ENCODE measurements at regions not wholly inside any gene's neighbourhood (a gene's known extent, or its start where the extent isn't known, plus 50 kb on each side); places are given as distances from the start of the nearest gene placed in this dataset.
"Not testable (repeated sequence)": the region's sequence is repeated elsewhere in the genome, so short reads cannot be mapped to it uniquely, and the experiment has no call there.

DNA sequence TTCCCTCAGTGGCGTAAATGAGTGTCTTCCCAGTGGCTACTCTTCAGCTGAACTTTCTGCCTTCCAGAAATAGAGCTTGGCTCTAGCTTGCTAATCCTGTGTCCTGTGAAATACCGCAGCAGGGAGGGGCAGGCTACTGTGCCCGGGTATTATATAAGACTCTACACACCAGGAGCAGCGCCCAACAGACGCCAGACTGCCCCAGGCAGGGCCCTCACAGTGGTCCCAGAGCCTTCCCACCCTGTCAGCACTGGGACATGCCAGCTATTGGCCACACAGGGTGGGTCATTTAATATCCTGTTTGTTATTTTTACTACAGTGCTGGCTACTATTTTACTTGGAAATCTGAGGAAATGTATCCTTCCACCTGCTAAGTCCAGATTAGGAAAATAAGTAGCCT lies 121.0 kb downstream of the FEM1C start:
- no peak overlapping the region for H3K9ac ChIP-seq (ENCODE audit: low read depth, low read length)
- WGBS = 89% methylated on average over 5 of the region's 5 CpGs
- no peak overlapping the region for H3K27ac ChIP-seq (ENCODE audit: low read depth, low read length)
- no peaks in the 10 kb centered on the region for H3K9me3 ChIP-seq (ENCODE audit: insufficient read depth, low read depth, low read length)
- H3K27me3 ChIP-seq (ENCODE audit: insufficient read depth, low read length) = no peaks in the 10 kb centered on the region
- H3K4me3 ChIP-seq (ENCODE audit: low read length) = no peak overlapping the region
- H3K4me1 ChIP-seq (ENCODE audit: insufficient read depth, low read length) = peaks cover 28% of the 10 kb centered on the region
- H3K36me3 ChIP-seq (ENCODE audit: insufficient read depth, low read length) = no peaks in the 10 kb centered on the region

DNA sequence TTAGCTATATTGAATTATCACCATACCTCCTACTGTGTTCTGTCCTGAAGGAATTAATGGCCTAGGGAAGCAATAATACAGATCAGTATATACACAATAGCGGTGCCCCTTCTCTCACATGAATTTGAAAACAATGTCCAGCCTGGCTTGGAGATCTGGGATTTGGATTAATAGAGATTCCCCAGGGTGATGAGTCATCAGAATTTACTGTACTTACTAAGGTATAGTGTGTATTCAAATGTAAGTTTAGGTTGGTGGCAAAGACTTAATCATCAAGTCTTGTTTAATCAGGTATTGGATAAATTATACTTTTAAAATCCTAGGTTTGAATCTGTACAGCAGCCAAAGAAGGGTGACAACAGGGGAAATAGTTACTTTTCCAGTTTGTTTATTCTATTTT lies 121.5 kb downstream of the FEM1C start:
- H3K4me3 ChIP-seq (ENCODE audit: low read length) = no peak overlapping the region
- WGBS = 100% methylated on average over 1 of the region's 1 CpG
- no peaks in the 10 kb centered on the region for H3K36me3 ChIP-seq (ENCODE audit: insufficient read depth, low read length)

DNA sequence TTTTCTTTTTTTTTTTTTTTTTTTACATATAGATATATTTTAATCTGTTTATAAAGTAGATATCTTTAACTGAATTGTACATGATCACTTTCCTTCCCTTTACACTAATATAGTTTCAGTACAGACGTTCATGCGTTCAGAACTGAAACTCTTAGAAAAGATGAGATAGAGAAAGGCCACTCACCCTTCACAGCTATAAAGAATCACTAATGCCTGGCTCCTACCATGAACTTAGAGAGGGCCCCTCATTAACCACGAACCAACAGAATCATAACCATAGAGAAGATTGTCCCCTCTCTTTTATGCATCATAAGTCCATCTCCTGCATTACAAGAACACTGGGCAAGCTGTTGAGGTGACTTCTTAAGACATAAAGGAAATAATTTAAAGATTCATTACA lies 123.8 kb downstream of the FEM1C start:
- not testable (repeated sequence) for H3K36me3 ChIP-seq (ENCODE audit: insufficient read depth, low read length); H3K9ac ChIP-seq (ENCODE audit: low read depth, low read length); H3K27me3 ChIP-seq (ENCODE audit: insufficient read depth, low read length); H3K27ac ChIP-seq (ENCODE audit: low read depth, low read length); H3K4me1 ChIP-seq (ENCODE audit: insufficient read depth, low read length); H3K9me3 ChIP-seq (ENCODE audit: insufficient read depth, low read depth, low read length); H3K4me3 ChIP-seq (ENCODE audit: low read length)
- WGBS = no CpG with 5 or more reads among the region's 3 CpGs

More for the DNA sequence above, 121.5 kb downstream of the FEM1C start:
- no peak overlapping the region for H3K9ac ChIP-seq (ENCODE audit: low read depth, low read length)
- no peak overlapping the region for H3K27ac ChIP-seq (ENCODE audit: low read depth, low read length)
- peaks cover 23% of the 10 kb centered on the region for H3K4me1 ChIP-seq (ENCODE audit: insufficient read depth, low read length)
- H3K9me3 ChIP-seq (ENCODE audit: insufficient read depth, low read depth, low read length) = no peaks in the 10 kb centered on the region
- H3K27me3 ChIP-seq (ENCODE audit: insufficient read depth, low read length) = no peaks in the 10 kb centered on the region

DNA sequence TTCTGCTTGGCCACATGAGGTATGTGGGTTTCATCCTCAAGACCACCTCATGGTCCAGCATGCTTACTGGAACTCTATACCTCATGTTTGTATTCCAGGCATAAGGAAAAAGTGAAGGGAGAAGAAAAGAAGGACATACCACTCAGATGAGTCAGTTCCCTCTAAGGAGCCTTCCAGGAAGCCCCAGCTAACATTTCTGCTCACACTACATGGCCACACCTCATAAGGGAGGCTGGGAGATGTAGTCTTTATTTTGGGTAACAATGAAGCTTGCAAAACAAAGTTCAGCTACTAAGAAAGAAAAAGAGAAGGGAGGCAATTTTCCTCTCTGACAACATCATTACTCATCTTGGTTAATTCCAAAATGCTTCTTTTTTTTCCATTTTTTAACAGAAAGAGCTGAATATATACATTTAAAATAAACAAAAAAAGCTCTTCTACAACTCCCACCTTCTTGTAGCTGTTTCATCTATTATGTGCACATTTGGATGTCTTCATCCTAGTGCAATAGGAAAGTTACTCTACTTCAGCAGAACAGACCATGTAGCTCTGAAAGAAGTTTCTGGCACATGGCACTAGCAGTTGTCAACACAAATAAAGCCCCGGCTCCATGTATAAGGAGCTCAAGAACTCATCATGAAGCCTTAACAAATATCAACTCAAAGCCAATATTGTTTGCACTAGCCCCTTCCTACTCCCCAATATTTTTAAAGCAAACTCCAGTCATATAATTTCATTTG lies 123.6 kb upstream of the CCDC112 start:
- H3K27me3 ChIP-seq (ENCODE audit: insufficient read depth, low read length) = no peaks in the 10 kb centered on the region
- no peak overlapping the region for H3K27ac ChIP-seq (ENCODE audit: low read depth, low read length)
- peaks cover 12% of the 10 kb centered on the region for H3K4me1 ChIP-seq (ENCODE audit: insufficient read depth, low read length)
- H3K9ac ChIP-seq (ENCODE audit: low read depth, low read length) = no peak overlapping the region
- no peaks in the 10 kb centered on the region for H3K36me3 ChIP-seq (ENCODE audit: insufficient read depth, low read length)
- no peaks in the 10 kb centered on the region for H3K9me3 ChIP-seq (ENCODE audit: insufficient read depth, low read depth, low read length)
- WGBS = 97% methylated on average over 1 of the region's 1 CpG
- no peak overlapping the region for H3K4me3 ChIP-seq (ENCODE audit: low read length)

DNA sequence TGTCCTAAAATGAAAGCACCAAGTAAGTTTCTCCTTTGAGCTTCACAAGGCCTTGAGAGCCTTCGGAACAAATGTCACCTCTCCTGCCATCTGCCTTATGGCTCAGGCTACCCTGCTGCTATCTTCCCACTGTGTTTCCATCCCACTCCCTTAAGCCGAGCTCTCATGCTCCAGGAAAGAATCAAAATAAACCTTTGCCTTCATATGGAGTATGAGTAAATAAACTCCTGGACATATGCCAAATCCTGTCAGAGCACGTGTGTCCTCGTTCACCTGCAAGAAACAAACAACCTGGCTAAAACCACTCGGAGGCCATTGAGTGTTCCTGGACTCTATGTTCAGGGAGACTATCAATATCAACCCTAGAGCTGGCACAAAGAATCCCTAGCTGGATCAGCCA lies 122.3 kb upstream of the CCDC112 start:
- 97% methylated on average over 5 of the region's 5 CpGs for WGBS
- Histone ChIP-seq H3K9me3 (ENCODE audit: insufficient read depth, low read depth, low read length) (no peaks in the 10 kb centered on the region), H3K36me3 (ENCODE audit: insufficient read depth, low read length) (no peaks in the 10 kb centered on the region), H3K9ac (ENCODE audit: low read depth, low read length) (no peak overlapping the region), H3K27me3 (ENCODE audit: insufficient read depth, low read length) (no peaks in the 10 kb centered on the region), H3K27ac (ENCODE audit: low read depth, low read length) (no peak overlapping the region), H3K4me1 (ENCODE audit: insufficient read depth, low read length) (peaks cover 15% of the 10 kb centered on the region), H3K4me3 (ENCODE audit: low read length) (no peak overlapping the region)

DNA sequence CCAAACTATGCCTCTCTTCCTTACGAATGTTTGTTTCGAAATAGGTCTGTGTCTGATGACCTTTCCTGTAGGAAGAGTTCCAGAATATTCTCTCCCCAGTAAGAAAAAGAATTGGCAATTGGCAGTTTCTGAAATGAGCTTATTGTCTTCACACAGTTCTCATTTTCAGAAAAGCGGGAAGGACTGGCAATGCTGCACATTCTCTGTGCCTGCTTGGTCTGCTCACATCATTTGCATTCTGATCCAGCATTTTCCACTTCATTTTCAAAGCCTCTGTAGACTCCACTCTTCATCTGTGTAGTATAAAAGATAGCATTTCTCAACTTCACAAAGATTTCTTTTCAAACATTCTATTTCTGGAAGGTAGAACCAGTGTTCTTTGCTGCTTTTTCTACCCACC lies 120.6 kb upstream of the CCDC112 start:
- no peaks in the 10 kb centered on the region for H3K27me3 ChIP-seq (ENCODE audit: insufficient read depth, low read length)
- WGBS = 93% methylated on average over 2 of the region's 3 CpGs
- H3K36me3 ChIP-seq (ENCODE audit: insufficient read depth, low read length) = no peaks in the 10 kb centered on the region
- peaks cover 15% of the 10 kb centered on the region for H3K4me1 ChIP-seq (ENCODE audit: insufficient read depth, low read length)
- H3K4me3 ChIP-seq (ENCODE audit: low read length) = no peak overlapping the region
- H3K9me3 ChIP-seq (ENCODE audit: insufficient read depth, low read depth, low read length) = no peaks in the 10 kb centered on the region
- no peak overlapping the region for H3K9ac ChIP-seq (ENCODE audit: low read depth, low read length)
- H3K27ac ChIP-seq (ENCODE audit: low read depth, low read length) = no peak overlapping the region

DNA sequence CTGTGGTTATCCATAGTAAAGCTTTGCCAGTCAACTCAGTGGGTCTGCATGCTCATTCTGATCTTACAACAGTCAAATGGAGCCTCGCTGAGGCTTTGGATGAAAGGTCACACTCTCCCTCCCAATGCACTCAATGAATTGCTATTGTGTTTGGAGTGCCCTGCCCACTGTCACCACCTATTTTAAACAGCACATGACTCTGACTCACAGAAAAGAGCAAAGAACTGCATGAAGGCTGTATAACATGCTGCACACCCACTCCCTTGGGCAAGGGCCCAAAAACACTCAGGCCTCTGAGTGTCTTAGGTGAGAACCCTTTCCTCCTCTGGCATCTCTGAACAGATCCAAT lies 118.7 kb upstream of the CCDC112 start:
- WGBS = 78% methylated on average over 1 of the region's 1 CpG
- H3K4me3 ChIP-seq (ENCODE audit: low read length) = no peak overlapping the region
- H3K36me3 ChIP-seq (ENCODE audit: insufficient read depth, low read length) = no peaks in the 10 kb centered on the region
- no peak overlapping the region for H3K27ac ChIP-seq (ENCODE audit: low read depth, low read length)
- H3K9ac ChIP-seq (ENCODE audit: low read depth, low read length) = no peak overlapping the region
- H3K4me1 ChIP-seq (ENCODE audit: insufficient read depth, low read length) = peaks cover 14% of the 10 kb centered on the region
- no peaks in the 10 kb centered on the region for H3K27me3 ChIP-seq (ENCODE audit: insufficient read depth, low read length)
- H3K9me3 ChIP-seq (ENCODE audit: insufficient read depth, low read depth, low read length) = no peaks in the 10 kb centered on the region

DNA sequence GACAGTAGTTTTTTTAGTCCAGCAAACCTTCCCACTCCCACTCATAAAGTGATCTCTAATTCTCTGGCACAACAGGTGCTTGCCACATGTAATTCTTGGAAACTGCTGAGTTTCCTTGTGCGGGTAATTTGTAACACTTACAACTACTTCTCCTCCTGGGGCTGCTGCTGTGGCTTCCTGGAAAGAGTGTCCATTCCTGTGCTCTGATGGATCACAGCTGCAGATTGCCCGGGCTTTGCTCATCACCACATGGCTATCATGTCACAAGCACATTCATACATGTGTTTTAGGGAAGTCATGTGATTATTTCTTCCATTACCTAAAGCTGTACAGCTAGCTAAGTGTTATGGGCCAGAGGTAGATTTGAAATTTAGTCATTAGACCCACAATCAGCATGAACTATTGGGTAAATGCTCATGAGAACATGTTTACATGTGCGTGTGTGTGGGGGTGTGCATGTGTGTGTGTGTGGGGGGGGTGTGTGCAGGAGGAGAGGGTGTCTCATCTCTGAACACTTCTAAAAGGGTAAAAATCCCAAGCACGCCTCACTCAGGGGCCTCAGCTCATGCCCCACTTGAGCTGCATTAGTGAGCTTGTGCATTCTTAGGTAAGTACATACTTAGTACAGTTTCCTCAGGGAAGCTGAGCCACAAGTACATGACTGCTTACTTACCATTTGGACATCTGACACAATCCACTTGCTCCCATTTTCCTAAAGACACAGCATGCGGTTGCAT lies 118.1 kb upstream of the CCDC112 start:
- Histone ChIP-seq H3K9me3 (ENCODE audit: insufficient read depth, low read depth, low read length) (no peaks in the 10 kb centered on the region), H3K27me3 (ENCODE audit: insufficient read depth, low read length) (no peaks in the 10 kb centered on the region), H3K27ac (ENCODE audit: low read depth, low read length) (no peak overlapping the region), H3K36me3 (ENCODE audit: insufficient read depth, low read length) (no peaks in the 10 kb centered on the region), H3K4me1 (ENCODE audit: insufficient read depth, low read length) (peaks cover 10% of the 10 kb centered on the region), H3K4me3 (ENCODE audit: low read length) (no peak overlapping the region), H3K9ac (ENCODE audit: low read depth, low read length) (no peak overlapping the region)
- 96% methylated on average over 5 of the region's 5 CpGs for WGBS

DNA sequence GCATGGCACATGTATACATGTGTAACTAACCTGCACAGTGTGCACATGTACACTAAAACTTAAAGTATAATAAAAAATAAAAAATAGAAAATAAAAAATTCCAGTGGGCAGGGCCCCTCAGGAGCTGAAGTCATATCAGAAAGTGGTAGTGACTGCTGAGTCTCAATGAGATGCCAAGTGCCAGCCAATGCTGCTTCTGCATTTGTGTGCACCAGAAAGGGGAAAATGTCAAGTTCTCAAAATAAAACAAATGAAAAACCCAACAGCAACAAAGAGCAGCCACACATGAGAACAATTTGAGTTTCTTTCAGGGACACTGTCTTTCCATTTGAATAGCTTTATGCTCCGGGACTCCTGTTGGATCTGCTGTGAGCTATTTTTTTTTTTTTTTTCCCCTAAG lies 117.2 kb upstream of the CCDC112 start:
- Histone ChIP-seq H3K36me3 (ENCODE audit: insufficient read depth, low read length) (no peaks in the 10 kb centered on the region), H3K9ac (ENCODE audit: low read depth, low read length) (no peak overlapping the region), H3K4me1 (ENCODE audit: insufficient read depth, low read length) (peaks cover 7% of the 10 kb centered on the region; the same call in 1 of the 2 replicates), H3K27me3 (ENCODE audit: insufficient read depth, low read length) (no peaks in the 10 kb centered on the region), H3K27ac (ENCODE audit: low read depth, low read length) (no peak overlapping the region), H3K4me3 (ENCODE audit: low read length) (no peak overlapping the region), H3K9me3 (ENCODE audit: insufficient read depth, low read depth, low read length) (no peaks in the 10 kb centered on the region)
- WGBS = 88% methylated on average over 1 of the region's 1 CpG

DNA sequence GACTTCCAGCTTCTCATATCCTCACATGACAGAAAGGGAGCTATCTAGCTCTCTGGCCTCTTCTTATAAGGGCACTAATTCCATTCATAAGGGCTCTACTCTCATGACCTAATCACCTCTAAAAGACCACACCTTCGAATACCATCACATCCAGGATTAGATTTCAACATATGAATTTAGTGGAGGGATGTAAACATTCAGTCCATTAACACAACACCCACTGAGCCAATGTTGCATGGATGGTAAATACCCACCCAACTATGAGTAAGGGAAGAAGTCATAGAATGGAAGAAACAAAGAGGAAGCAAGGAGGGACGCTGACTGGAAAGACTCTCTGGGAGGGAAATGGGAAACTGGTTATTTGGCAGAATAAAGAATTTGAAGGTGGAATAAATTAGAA lies 112.6 kb upstream of the CCDC112 start:
- H3K9ac ChIP-seq (ENCODE audit: low read depth, low read length) = no peak overlapping the region
- 84% methylated on average over 1 of the region's 2 CpGs for WGBS
- no peaks in the 10 kb centered on the region for H3K4me1 ChIP-seq (ENCODE audit: insufficient read depth, low read length)
- H3K27me3 ChIP-seq (ENCODE audit: insufficient read depth, low read length) = no peaks in the 10 kb centered on the region
- no peak overlapping the region for H3K27ac ChIP-seq (ENCODE audit: low read depth, low read length)
- no peaks in the 10 kb centered on the region for H3K36me3 ChIP-seq (ENCODE audit: insufficient read depth, low read length)
- no peak overlapping the region for H3K4me3 ChIP-seq (ENCODE audit: low read length)
- no peaks in the 10 kb centered on the region for H3K9me3 ChIP-seq (ENCODE audit: insufficient read depth, low read depth, low read length)

DNA sequence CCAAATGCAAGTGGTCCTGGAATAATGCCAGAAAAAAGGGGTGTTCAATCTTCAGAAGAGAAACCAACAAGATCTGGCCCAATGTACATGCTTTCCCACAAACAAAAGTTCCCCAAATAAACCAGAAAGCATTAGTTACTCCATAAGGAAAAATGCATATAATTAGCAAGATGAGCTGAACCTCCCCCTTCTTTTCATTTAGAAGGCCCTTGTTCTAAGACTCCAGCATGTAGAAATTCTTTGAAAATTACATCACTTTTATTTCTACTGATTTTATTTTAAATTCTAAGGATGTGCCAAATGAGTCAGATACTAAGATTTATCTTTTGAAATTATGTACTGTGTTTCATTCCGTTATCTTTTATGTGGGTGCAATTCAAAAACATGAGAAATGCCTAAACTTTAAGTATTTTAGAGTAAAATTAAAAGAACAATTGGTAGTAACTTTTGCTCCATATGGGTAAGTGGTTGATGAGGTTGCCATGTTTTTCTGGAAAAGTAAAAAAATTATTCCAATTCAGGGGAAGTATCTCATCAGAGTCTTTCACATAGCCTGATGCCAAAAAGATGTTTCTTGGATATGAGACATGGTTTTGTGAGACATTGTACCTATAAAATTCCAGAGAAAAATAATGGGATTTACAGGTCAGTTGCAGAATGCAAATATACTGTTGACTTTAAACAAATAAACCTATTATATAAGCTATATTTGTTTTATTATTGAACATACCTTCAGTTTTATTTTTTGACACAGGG lies 106.5 kb upstream of the CCDC112 start:
- H3K4me3 ChIP-seq (ENCODE audit: low read length) = no peak overlapping the region
- H3K9ac ChIP-seq (ENCODE audit: low read depth, low read length) = no peak overlapping the region
- no peaks in the 10 kb centered on the region for H3K4me1 ChIP-seq (ENCODE audit: insufficient read depth, low read length)
- H3K27ac ChIP-seq (ENCODE audit: low read depth, low read length) = no peak overlapping the region
- H3K36me3 ChIP-seq (ENCODE audit: insufficient read depth, low read length) = no peaks in the 10 kb centered on the region
- H3K9me3 ChIP-seq (ENCODE audit: insufficient read depth, low read depth, low read length) = no peaks in the 10 kb centered on the region
- 94% methylated on average over 1 of the region's 1 CpG for WGBS
- H3K27me3 ChIP-seq (ENCODE audit: insufficient read depth, low read length) = no peaks in the 10 kb centered on the region
